ENCODE measurements at regions not wholly inside any gene's neighbourhood (a gene's known extent, or its start where the extent isn't known, plus 50 kb on each side); places are given as distances from the start of the nearest gene placed in this dataset.

- DNase-seq = no peak
- in situ Hi-C loops (cut with HindIII; ENCODE audit: low pct_ligation_motif_present, low sequenced_read_pairs) = no loop called here
- Histone ChIP-seq H3K36me3 (replicated peaks) (no peaks in the 10 kb centered on the region), H3K27ac (no peak overlapping the region), H3K4me3 (ENCODE audit: low read depth, low read length) (no peak overlapping the region), H3K27me3 (replicated peaks) (peaks cover 3% of the 10 kb centered on the region)
- TF ChIP-seq, protein P1, sequence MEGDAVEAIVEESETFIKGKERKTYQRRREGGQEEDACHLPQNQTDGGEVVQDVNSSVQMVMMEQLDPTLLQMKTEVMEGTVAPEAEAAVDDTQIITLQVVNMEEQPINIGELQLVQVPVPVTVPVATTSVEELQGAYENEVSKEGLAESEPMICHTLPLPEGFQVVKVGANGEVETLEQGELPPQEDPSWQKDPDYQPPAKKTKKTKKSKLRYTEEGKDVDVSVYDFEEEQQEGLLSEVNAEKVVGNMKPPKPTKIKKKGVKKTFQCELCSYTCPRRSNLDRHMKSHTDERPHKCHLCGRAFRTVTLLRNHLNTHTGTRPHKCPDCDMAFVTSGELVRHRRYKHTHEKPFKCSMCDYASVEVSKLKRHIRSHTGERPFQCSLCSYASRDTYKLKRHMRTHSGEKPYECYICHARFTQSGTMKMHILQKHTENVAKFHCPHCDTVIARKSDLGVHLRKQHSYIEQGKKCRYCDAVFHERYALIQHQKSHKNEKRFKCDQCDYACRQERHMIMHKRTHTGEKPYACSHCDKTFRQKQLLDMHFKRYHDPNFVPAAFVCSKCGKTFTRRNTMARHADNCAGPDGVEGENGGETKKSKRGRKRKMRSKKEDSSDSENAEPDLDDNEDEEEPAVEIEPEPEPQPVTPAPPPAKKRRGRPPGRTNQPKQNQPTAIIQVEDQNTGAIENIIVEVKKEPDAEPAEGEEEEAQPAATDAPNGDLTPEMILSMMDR (IDR thresholded peaks at IDR 0.05; ENCODE audit: low read depth, low read length, missing control alignments) = no peak
Measured at GRCh38 chr20:22922987-22923386, 112.1 kb upstream of the SSTR4 start.

- Histone ChIP-seq H3K36me3 (replicated peaks) (no peaks in the 10 kb centered on the region), H3K27me3 (replicated peaks) (no peaks in the 10 kb centered on the region), H3K4me3 (ENCODE audit: low read depth, low read length) (no peak overlapping the region), H3K27ac (no peak overlapping the region)
- TF ChIP-seq, protein P1 (IDR thresholded peaks at IDR 0.05; ENCODE audit: low read depth, low read length, missing control alignments) = no peak
- DNase-seq = no peak
- in situ Hi-C loops (cut with HindIII; ENCODE audit: low pct_ligation_motif_present, low sequenced_read_pairs) = no loop called here
Measured at GRCh38 chr20:22924046-22924737, 110.9 kb upstream of the SSTR4 start.

DNA sequence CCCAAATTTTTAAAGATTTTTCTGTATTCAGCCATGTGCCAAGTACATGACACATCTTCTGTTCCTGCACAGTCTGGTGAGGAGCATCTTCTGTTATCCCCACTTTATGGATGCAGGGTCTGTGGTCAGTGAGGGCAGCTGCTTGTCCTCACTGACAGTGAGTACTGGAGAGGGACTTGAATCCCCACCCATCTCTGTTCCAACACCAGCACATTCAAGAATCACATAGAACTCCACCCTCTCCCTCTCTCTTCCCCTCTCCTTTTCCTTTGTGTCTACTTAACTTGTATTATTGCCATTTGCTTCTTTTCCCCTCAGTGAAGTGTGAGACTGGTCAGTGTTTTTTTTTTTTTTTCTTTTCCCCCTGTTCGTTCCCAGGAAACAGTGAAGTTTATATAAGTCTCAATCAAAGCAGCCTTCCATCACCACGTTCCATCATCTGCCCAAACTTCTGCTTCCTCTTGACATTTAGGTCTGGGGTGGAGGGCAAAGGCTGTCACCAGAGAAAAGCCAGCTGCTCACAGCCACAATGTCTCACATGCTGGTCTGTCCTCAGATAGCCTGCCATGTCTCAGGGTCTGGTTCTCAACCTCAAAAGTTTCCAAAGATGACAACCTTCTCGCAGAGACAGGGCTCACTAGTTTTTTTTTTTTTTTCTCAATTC lies 110.0 kb upstream of the SSTR4 start:
- DNase-seq = no peak
- Histone ChIP-seq H3K27me3 (replicated peaks) (no peaks in the 10 kb centered on the region), H3K27ac (no peak overlapping the region), H3K36me3 (replicated peaks) (no peaks in the 10 kb centered on the region), H3K4me3 (ENCODE audit: low read depth, low read length) (no peak overlapping the region)
- in situ Hi-C loops (cut with HindIII; ENCODE audit: low pct_ligation_motif_present, low sequenced_read_pairs) = no loop called here
- TF ChIP-seq, protein P1 (IDR thresholded peaks at IDR 0.05; ENCODE audit: low read depth, low read length, missing control alignments) = no peak

DNA sequence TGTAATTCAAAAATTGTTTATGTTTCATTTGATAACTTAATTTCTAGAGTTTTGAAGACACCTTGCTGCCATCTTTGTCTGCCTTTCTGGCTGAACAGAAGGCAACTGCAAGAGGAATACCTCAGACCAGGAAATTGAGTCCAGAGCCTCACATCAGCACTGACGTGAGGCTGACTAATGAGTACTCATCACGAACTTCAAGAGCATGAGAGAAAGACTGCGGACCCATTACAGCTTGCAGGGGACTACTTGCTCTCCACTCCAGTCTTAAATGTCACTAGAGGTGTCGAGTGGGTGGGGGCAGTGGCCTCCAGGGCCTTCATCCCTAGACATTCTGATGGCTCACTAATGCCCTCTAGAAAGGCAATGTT lies 109.5 kb upstream of the SSTR4 start:
- DNase-seq = peak; percentile 45
- no peak overlapping the region for H3K27ac ChIP-seq
- H3K27me3 ChIP-seq (replicated peaks) = no peaks in the 10 kb centered on the region
- no peaks in the 10 kb centered on the region for H3K36me3 ChIP-seq (replicated peaks)
- in situ Hi-C loops (cut with HindIII; ENCODE audit: low pct_ligation_motif_present, low sequenced_read_pairs) = no loop called here
- TF ChIP-seq, protein P1 (IDR thresholded peaks at IDR 0.05; ENCODE audit: low read depth, low read length, missing control alignments) = no peak
- H3K4me3 ChIP-seq (ENCODE audit: low read depth, low read length) = no peak overlapping the region

DNA sequence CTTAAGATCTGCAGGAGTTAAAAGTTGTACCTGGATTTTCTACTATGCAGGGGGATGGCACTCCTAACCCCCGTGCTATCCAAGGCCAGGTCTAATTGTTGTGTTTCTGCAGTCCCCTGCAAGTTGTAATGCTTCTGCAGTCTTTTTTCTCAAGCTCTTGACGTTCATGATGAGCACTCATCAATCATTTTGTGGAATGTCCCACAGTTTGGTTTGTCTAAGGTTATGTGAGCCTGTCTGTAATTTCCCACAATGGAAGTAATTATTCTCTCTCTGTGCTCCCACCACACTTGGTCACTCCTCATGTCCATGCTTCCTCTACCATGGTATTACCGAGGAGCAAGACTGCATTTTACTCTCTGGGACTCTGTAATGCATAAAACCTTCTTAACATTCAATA lies 107.6 kb upstream of the SSTR4 start:
- no peak for DNase-seq
- Histone ChIP-seq H3K27ac (no peak overlapping the region), H3K27me3 (replicated peaks) (no peaks in the 10 kb centered on the region), H3K36me3 (replicated peaks) (no peaks in the 10 kb centered on the region), H3K4me3 (ENCODE audit: low read depth, low read length) (no peak overlapping the region)
- in situ Hi-C loops (cut with HindIII; ENCODE audit: low pct_ligation_motif_present, low sequenced_read_pairs) = no loop called here
- TF ChIP-seq, protein P1 (IDR thresholded peaks at IDR 0.05; ENCODE audit: low read depth, low read length, missing control alignments) = no peak
